Right renal pelvis (tissue), 4 donors: ENCODE measurements at regions not wholly inside any gene's neighbourhood (a gene's known extent, or its start where the extent isn't known, plus 50 kb on each side); places are given as distances from the start of the nearest gene placed in this dataset.
"Not testable (repeated sequence)": the region's sequence is repeated elsewhere in the genome, so short reads cannot be mapped to it uniquely, and the experiment has no call there.

Source experiments
- DNase-seq, 4 donors: peaks; one replicate each; pipeline ENCODE4 v3.0.0-alpha.2; 2013; ENCODE audit warnings: low read depth in 4 of 4, low spot score in 3 of 4, missing footprints in 1 of 4

DNA sequence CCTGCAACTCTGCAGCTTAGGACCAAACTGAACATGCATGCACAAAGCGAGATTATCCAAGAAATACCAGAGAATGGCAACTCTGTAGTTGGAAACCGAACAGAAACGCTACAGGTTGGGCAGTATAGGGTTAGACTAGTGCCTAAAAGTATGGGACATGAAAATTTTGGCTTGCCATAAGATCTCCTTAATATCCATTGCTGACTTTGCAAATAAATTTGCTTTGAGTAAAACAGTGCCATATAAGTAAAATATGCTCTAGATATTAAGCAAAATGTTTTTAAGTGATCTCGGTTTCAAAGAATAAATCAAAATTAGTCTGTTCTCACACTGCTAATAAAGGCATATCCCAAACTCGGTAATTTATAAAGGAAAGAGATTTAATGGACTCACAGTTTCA is 456.0 kb downstream of the PRDM9 start:
- DNase-seq = no peak

DNA sequence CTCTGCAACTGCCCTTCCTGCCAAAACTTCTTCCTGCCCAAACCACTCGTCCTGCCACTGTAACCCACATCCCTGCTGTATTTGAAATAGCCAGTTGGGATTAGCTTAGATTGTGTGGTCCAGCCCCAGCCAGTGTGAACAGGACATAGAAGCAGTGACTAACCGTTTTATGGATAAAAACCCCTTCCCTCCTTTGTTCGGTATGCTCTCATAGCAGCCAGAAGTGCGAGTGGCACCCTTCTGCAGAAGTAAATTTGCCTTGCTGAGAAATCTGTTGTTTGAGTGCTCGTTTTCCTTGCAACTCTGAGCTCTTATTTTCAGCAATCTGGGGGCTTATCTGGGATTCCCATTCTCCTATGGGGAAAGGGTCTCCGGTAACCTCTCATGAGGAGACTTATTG is 470.0 kb downstream of the PRDM9 start:
- DNase-seq = no peak

GRCh38 chr5:23977997-23978396 is 470.6 kb downstream of the PRDM9 start:
- no peak for DNase-seq

GRCh38 chr5:23991406-23991805 is 484.0 kb downstream of the PRDM9 start:
- DNase-seq = no peak

GRCh38 chr5:23994581-23995370 is 487.4 kb downstream of the PRDM9 start:
- peak in 1 of 4 donors; percentile 12 for DNase-seq

GRCh38 chr5:23996525-23996924 is 489.1 kb downstream of the PRDM9 start:
- DNase-seq = no peak

DNA sequence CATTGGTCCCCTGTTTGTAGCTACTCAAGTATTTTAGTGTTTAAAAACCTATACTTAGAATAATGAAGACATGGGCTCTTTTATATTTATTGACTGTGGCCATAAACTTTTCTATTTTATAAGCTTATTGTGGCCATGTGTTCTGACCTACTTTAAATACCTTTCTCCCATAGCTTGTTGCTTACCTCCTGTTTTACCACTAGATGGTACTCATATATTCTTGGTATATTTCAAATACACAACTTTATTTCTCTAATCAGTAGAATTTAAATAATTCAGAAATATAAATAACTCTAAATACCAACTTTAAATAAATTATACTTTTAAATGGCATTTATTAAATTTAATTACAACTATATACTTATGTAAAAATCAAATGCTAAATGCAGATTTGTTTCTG is 498.0 kb downstream of the PRDM9 start:
- DNase-seq = no peak

DNA sequence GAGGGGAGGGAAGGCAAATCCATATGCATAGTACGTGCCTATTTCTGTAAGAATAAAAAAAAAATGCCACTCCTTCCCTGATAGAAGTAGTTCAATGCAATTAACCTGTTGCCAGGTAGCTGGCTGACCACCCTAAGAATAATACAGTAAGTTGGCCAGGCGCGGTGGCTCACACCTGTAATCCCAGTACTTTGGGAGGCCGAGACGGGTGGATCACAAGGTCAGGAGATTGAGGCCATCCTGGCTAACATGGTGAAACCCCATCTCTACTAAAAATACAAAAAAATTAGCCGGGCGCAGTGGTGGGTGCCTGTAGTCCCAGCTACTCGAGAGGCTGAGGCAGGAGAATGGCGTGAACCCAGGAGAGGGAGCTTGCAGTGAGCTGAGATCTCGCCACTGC is 510.3 kb downstream of the PRDM9 start:
- not testable (repeated sequence) for DNase-seq

GRCh38 chr5:24026288-24026687 is 518.9 kb downstream of the PRDM9 start:
- no peak for DNase-seq

GRCh38 chr5:24042688-24043087 is 535.3 kb downstream of the PRDM9 start:
- no peak for DNase-seq

DNA sequence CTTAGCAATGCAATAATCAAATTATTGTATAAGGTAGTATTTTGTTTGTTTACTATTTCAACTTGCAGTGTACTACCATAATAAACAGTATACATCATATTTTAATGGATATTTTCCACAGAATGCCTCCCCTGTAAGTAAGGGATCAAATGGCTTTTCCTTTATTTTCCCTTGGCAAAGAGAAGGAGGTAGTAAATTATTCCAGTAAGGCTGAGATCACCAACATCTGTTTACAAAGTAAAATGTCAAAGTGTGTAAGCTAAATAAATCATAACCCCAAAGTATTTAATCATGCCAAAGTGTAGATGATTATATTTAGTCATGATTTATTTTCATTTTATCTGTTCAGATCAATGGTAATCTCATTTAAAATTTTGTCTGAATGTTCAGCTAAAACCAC is 537.6 kb downstream of the PRDM9 start:
- DNase-seq = no peak

DNA sequence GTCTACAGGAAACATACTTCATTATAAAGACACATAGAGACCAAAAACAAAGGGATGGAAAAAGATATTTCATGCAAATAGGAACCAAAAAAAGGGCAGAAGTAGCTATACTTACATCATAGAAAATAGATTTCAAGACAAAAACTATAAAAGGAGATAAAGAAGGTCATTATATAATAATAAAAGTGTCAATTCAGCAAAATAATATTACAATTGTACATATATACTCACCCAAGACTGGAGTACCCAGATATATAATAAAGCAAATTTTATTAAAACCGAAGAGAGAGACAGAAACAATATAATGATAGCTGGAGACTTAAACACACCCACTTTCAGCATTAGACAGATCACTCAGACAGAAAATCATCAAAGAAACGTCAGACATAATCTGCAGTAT is 546.3 kb downstream of the PRDM9 start:
- no peak for DNase-seq

DNA sequence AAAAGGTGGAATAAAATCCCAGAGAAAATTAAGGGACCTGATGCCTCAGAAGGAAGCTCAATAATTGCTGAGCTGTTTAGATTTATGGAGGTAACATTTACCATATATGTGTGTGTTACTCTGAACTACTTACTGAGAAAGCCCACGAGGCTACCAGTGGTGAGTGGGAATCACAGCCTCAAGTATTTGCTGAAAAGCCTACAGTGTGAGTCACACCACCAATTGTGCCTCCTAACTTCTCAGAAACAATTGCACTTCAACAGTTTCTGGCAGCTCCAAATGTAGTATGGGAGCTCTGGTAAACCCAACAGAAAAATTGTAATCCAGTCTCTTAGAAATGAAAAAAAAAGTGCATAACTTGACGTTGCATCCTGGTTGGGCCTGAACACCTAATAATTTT is 551.6 kb downstream of the PRDM9 start:
- no peak for DNase-seq

DNA sequence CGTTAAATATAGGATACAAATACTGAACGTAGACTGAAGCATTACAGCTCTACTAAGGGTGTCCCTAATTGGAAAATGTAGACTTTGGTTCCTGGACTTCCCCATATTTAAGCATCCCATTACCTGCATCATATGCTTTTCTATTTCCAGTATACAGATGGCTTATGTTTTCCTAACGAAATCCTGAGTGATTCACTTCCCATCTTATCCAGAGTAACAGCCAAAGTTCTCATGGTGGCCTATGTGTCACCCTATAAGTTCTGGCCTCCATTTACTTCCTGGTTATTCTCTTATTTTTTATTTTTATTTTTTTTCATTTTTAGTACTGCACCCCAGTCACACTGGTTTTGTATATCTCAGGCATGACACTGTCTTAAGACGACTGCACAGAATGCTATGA is 552.3 kb downstream of the PRDM9 start:
- DNase-seq = no peak

DNA sequence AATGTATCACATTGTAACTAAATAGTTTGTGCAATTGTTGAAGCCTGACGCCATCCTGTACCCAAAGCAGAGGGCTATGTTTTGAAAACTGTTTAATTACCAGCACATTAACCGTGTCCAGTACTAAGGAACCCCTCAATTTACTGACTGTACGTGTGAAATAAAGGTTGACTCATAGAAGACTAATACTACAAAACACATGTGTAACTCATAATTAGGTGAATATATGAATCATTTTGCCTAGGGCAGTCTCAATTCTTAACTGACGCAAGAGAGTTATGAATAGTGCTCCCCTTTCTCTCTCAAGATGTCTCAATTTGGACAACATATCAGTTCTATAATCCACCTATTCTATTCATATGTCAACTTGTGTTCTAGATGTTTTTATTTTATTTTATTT is 558.4 kb downstream of the PRDM9 start:
- no peak for DNase-seq

GRCh38 chr5:24067208-24067607 is 559.8 kb downstream of the PRDM9 start:
- no peak for DNase-seq

GRCh38 chr5:24068524-24068923 is 561.1 kb downstream of the PRDM9 start:
- DNase-seq = no peak

GRCh38 chr5:24073107-24073506 is 565.7 kb downstream of the PRDM9 start:
- no peak for DNase-seq

DNA sequence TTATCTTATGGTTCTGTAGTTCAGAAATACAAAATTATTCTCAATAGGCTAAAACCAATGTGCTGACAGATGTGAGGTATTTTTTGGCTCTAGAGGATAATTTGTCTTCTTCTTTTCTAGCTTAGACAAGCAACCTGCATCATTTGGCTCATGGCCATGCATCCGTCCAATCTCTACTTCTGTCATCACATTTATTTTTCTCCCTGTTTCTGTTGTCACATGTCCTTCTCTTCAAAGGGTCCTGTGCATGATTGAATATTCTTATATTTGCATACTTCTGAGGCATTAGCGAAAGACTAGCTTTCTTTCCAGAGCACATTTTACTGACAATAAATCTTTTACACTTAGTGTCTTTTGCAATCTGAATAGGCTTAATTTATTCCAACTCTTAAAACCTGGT is 564.7 kb downstream of the CDH10 start:
- no peak for DNase-seq

GRCh38 chr5:24094081-24094679 is 550.6 kb downstream of the CDH10 start:
- DNase-seq = no peak

DNA sequence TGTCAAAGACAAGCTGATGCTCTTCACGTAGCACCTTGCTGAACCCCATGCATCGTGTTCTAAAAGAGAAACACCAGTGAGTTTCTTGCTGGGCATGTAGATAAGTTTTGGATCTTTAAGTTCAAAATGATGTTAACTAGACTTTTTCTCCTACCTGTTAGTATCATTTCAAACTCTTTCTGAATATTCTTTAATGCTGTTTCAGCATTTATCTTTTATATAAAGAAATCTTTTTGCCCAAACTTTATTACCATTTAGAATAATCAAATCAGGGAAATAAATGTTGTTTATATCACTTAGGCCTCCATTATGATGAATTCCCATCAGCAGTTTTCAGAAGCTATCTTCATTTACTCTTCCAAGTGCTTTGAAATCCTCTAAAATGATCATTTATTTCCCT is 542.8 kb downstream of the CDH10 start:
- DNase-seq = no peak

DNA sequence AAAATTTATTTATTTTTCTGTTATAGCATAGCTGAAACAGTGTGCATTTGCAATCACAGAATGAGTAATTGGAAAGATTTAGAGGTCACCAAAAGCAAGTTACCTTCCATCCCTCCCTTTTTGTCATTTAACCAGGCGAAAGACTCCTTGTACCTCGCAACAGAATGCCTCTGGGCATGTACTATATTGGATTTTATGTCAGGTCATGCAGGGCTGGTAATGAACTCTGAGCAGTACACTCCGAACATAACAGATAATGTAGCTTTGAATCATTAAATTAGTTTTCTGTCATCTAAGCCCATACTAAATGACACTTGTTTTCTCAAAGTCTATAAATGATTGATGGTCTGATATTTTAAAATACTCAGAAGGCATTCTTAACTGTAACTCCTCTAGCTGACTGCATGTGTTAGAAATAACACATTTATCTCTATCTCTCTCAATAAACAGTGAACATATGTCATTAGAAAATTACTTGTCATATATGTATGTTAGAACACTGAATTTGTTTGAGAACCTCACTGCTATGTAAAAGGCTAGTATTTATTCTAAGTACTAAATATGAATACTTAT is 541.2 kb downstream of the CDH10 start:
- DNase-seq = no peak
